Bronchial epithelial cell (primary cell): ENCODE measurements at regions not wholly inside any gene's neighbourhood (a gene's known extent, or its start where the extent isn't known, plus 50 kb on each side); places are given as distances from the start of the nearest gene placed in this dataset.
"Not testable (repeated sequence)": the region's sequence is repeated elsewhere in the genome, so short reads cannot be mapped to it uniquely, and the experiment has no call there.

Experiments used
- DNase-seq: peaks from one replicate; pipeline ENCODE4 v3.0.0-alpha.2; 2010; ENCODE audit warnings: low read depth
- FAIRE-seq: peaks from 2 replicates; lab custom pipeline; 2011; peaks lifted over from hg19 to GRCh38; lab: Jason Lieb, UNC
- H3K27me3 ChIP-seq: 2 replicates; pipeline ENCODE4 v1.5.1; 2011; ENCODE audit warnings: low read length; ENCODE audit not compliant: control insufficient read depth, insufficient read depth
- H3K36me3 ChIP-seq: 2 replicates; pipeline ENCODE4 v1.5.1; 2011; ENCODE audit warnings: low read length; ENCODE audit not compliant: control insufficient read depth, insufficient read depth
- H3K4me3 ChIP-seq: 2 replicates; pipeline ENCODE4 v1.5.1; 2011; ENCODE audit warnings: mild to moderate bottlenecking, low read depth, low read length, control low read depth
- TF ChIP-seq, protein P1 (sequence below): IDR thresholded peaks from 2 replicates; pipeline ENCODE4 v1.5.1; 2011; ENCODE audit warnings: mild to moderate bottlenecking, moderate library complexity, low read length, control low read depth, inconsistent platforms; ENCODE audit not compliant: insufficient read depth, severe bottlenecking

DNA sequence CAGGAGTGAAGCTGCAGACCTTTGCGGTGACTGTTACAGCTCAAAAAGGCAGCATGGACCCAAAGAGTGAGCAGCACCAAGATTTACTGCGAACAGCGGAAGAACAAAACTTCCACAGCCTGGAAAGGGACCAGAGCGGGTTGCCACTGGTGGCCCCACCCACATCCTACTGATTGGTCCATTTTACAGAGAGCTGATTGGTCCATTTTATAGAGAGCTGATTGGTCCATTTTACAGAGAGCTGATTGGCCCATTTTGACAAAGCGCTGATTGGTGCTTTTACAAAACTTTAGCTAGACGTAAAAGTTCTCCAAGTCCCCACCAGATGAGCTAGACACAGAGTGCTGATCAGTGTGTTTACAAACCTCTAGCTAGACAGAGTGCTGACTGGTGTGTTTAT lies 134.2 kb upstream of the FRG1 start:
- DNase-seq (no peak), FAIRE-seq (no peak)
- H3K36me3 ChIP-seq, result no peaks in the 10 kb centered on the region
- TF ChIP-seq, protein P1, sequence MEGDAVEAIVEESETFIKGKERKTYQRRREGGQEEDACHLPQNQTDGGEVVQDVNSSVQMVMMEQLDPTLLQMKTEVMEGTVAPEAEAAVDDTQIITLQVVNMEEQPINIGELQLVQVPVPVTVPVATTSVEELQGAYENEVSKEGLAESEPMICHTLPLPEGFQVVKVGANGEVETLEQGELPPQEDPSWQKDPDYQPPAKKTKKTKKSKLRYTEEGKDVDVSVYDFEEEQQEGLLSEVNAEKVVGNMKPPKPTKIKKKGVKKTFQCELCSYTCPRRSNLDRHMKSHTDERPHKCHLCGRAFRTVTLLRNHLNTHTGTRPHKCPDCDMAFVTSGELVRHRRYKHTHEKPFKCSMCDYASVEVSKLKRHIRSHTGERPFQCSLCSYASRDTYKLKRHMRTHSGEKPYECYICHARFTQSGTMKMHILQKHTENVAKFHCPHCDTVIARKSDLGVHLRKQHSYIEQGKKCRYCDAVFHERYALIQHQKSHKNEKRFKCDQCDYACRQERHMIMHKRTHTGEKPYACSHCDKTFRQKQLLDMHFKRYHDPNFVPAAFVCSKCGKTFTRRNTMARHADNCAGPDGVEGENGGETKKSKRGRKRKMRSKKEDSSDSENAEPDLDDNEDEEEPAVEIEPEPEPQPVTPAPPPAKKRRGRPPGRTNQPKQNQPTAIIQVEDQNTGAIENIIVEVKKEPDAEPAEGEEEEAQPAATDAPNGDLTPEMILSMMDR, result no peak
- H3K4me3 ChIP-seq, result no peak overlapping the region
- no peaks in the 10 kb centered on the region for H3K27me3 ChIP-seq

DNA sequence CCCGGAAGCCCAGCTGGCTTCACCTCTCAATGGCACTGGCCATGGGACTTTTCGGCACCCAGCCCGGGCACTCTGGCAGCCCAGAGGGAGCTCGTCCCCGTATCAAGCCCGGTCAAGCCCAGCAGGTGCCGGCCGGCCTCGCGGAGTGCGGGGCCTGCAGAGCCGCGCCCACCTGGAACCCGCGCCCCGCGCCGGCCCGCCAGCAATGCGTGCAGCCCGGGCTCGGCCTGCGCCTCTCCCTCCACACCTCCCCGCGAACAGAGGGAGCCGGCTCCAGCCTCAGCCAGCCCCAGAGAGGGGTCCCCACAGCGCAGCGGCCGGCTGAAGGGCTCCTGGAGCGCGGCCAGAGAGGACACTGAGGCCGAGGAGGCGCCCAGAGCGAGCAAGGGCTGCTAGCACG lies 133.6 kb upstream of the FRG1 start:
- Histone ChIP-seq H3K36me3 (no peaks in the 10 kb centered on the region), H3K4me3 (no peak overlapping the region), H3K27me3 (no peaks in the 10 kb centered on the region)
- TF ChIP-seq, protein P1, result no peak
- FAIRE-seq (no peak), DNase-seq (no peak)

DNA sequence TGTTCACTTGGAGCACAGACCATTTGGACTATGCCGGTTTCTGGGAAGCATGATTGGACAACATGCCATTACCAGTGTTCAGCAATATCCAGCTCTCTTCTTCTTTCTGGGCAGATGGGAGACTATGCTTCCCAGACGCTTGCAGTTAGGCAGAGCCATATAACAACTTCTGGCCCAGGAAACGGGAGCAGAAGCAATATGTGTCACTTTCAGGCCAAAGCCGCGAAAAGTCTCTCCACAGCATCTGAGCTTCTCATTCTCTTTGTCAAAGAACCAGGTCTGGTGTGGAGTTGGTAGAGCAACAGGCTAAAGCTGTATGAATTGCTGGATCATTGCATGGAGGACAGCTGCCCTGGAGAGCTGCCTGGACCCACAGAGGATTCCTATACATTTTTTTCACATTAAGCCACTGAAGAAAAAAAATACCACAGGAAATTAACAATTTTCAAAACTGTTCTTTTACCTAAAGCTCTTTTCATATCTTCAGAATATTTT lies 131.4 kb upstream of the FRG1 start:
- Histone ChIP-seq H3K27me3 (no peaks in the 10 kb centered on the region), H3K36me3 (no peaks in the 10 kb centered on the region), H3K4me3 (no peak overlapping the region)
- TF ChIP-seq, protein P1, result no peak
- DNase-seq, result no peak
- no peak for FAIRE-seq

DNA sequence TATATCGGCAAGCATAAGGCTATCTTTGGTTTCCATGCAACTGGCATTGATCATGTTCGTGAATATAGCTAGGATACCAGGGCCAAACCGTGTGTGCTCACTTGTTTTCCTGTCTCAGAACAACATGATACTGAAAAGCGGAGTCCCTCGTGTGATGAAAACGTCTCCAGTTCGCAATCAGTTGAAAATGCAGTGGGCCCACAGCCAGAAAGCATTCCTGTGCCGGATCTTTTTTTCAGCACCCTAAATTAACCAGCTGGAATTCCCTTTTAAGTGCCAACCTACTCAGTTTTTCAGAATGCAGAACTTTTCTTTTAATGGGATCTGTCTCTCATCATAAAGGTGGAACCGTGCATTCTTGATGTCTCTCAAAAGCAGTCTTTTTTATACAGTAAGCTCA lies 130.8 kb upstream of the FRG1 start:
- FAIRE-seq, result no peak
- DNase-seq, result no peak
- H3K4me3 ChIP-seq, result no peak overlapping the region
- no peaks in the 10 kb centered on the region for H3K36me3 ChIP-seq
- TF ChIP-seq, protein P1, result no peak
- no peaks in the 10 kb centered on the region for H3K27me3 ChIP-seq

DNA sequence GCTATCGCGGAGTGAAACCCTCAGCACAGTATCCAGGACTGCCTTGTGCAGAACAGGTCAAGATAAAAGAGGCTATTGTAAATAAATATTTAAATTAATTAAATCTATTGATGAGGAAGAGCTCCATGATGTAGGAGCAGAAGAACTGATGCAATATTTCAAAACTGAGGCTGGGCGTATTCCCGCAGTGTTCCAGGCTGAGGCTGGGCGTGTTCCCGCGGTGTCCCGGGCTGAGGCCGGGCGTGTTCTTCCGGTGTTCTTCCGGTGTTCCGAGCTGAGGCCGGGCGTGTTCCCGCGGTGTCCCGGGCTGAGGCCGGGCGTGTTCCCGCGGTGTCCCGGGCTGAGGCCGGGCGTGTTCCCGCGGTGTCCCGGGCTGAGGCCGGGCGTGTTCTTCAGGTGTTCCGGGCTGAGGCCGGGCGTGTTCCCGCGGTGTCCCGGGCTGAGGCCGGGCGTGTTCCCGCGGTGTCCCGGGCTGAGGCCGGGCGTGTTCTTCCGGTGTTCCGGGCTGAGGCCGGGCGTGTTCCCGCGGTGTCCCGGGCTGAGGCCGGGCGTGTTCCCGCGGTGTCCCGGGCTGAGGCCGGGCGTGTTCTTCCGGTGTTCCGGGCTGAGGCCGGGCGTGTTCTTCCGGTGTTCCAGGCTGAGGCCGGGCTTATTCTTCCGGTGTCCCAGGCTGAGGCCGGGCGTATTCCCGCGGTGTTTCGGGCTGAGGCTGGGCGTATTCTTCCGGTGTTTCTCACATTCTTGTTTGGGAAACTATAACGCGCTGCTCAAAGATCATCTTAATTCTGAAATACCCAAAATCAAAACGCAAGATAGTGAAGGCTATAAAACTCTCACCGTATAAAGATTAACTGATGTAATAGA lies 130.1 kb upstream of the FRG1 start:
- FAIRE-seq, H3K4me3 ChIP-seq, H3K36me3 ChIP-seq: not testable (repeated sequence)

DNA sequence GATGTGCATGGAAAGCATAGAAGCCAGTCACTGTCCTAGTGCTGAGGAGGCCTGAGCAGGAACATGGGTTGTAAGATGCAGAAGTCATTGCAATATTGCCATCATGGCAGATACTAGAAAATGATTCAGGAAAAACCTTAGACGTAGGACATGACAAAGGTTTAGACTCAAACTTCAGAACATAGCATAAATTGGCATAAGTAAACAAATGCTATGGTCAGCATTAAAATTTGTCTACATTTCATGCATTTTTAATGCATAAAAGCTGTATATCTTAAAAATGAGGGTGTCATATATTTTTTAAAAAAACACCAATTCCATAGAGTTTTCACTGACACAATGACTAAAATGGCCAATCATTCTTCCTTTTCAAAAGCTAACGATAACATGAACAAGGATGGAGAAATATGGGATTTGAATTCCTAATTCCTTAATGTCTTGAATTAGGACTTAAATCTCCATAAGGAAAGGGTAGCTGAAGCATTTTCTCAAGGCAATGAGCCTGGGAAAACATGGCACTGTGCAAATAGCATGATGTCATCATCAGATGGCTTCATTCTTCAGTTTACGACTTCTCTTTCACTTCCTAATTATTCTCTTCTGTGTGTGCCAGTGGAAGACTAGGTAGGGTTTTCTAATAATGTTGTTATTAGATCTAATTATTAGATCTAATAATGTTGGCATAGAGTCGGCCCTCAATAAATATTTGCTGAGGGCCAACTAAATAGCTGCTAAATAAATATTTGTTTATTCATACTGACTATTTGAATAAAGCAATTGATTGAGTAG lies 125.1 kb upstream of the FRG1 start:
- DNase-seq (no peak), FAIRE-seq (no peak)
- TF ChIP-seq, protein P1, result no peak
- Histone ChIP-seq H3K36me3 (no peaks in the 10 kb centered on the region), H3K27me3 (no peaks in the 10 kb centered on the region), H3K4me3 (no peak overlapping the region)

More for the DNA sequence above, 130.1 kb upstream of the FRG1 start:
- not testable (repeated sequence) for H3K27me3 ChIP-seq, DNase-seq
